ENCODE measurements at regions not wholly inside any gene's neighbourhood (a gene's known extent, or its start where the extent isn't known, plus 50 kb on each side); places are given as distances from the start of the nearest gene placed in this dataset.
A peak's percentile ranks its signal among the peaks of the same experiment; 100 is the strongest.
"Not testable (repeated sequence)": the region's sequence is repeated elsewhere in the genome, so short reads cannot be mapped to it uniquely, and the experiment has no call there.

GRCh38 chr5:2156358-2157059 is 273.8 kb upstream of the IRX4 start:
- no peak for DNase-seq (ENCODE audit: extremely low read depth, low read depth)
- no peak for TF ChIP-seq CTCF (IDR thresholded peaks at IDR 0.05; ENCODE audit: low read depth, low read length)

GRCh38 chr5:2155556-2155955 is 272.8 kb upstream of the IRX4 start:
- no peak for TF ChIP-seq CTCF (IDR thresholded peaks at IDR 0.05; ENCODE audit: low read depth, low read length)
- no peak for DNase-seq (ENCODE audit: extremely low read depth, low read depth)

- TF ChIP-seq CTCF (IDR thresholded peaks at IDR 0.05; ENCODE audit: low read depth, low read length), result no peak
- DNase-seq (ENCODE audit: extremely low read depth, low read depth), result no peak
These were observed 271.1 kb upstream of the IRX4 start for GRCh38 chr5:2153802-2154201.

GRCh38 chr5:2153350-2153749 is 270.6 kb upstream of the IRX4 start:
- TF ChIP-seq CTCF (IDR thresholded peaks at IDR 0.05; ENCODE audit: low read depth, low read length), result no peak
- no peak for DNase-seq (ENCODE audit: extremely low read depth, low read depth)

GRCh38 chr5:2151301-2151888 is 268.7 kb upstream of the IRX4 start:
- DNase-seq (ENCODE audit: extremely low read depth, low read depth), result not testable (repeated sequence)

GRCh38 chr5:2149195-2149539 is 266.4 kb upstream of the IRX4 start:
- TF ChIP-seq CTCF (IDR thresholded peaks at IDR 0.05; ENCODE audit: low read depth, low read length), result no peak
- no peak for DNase-seq (ENCODE audit: extremely low read depth, low read depth)

More at GRCh38 chr5:2151301-2151888, 268.7 kb upstream of the IRX4 start:
- peak; percentile 17 for TF ChIP-seq CTCF (IDR thresholded peaks at IDR 0.05; ENCODE audit: low read depth, low read length)

GRCh38 chr5:2148312-2149194 is 265.8 kb upstream of the IRX4 start:
- no peak for DNase-seq (ENCODE audit: extremely low read depth, low read depth)
- TF ChIP-seq CTCF (IDR thresholded peaks at IDR 0.05; ENCODE audit: low read depth, low read length), result no peak

Measured in AG09319 (cell line).